C4-2B (cell line): ENCODE measurements at regions not wholly inside any gene's neighbourhood (a gene's known extent, or its start where the extent isn't known, plus 50 kb on each side); places are given as distances from the start of the nearest gene placed in this dataset.

ENCODE experiments used
- H3K27ac ChIP-seq: fragments of 450-650 bp; 2 replicates; pipeline ENCODE4 v1.5.1; 2017
- ZFX ChIP-seq: fragments of 450-650 bp; IDR thresholded peaks from 2 replicates; pipeline ENCODE4 v1.6.1; 2017
- TF ChIP-seq, protein P1 (sequence below): fragments of 450-650 bp; conservative IDR thresholded peaks from 2 replicates; pipeline ENCODE4 v1.5.1; 2017; ENCODE audit warnings: mild to moderate bottlenecking

GRCh38 chr12:89187507-89187906 is 164.8 kb downstream of the DUSP6 start:
- TF ChIP-seq ZFX, result no peak
- TF ChIP-seq, protein P1, sequence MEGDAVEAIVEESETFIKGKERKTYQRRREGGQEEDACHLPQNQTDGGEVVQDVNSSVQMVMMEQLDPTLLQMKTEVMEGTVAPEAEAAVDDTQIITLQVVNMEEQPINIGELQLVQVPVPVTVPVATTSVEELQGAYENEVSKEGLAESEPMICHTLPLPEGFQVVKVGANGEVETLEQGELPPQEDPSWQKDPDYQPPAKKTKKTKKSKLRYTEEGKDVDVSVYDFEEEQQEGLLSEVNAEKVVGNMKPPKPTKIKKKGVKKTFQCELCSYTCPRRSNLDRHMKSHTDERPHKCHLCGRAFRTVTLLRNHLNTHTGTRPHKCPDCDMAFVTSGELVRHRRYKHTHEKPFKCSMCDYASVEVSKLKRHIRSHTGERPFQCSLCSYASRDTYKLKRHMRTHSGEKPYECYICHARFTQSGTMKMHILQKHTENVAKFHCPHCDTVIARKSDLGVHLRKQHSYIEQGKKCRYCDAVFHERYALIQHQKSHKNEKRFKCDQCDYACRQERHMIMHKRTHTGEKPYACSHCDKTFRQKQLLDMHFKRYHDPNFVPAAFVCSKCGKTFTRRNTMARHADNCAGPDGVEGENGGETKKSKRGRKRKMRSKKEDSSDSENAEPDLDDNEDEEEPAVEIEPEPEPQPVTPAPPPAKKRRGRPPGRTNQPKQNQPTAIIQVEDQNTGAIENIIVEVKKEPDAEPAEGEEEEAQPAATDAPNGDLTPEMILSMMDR, result no peak
- no peak overlapping the region for H3K27ac ChIP-seq

DNA sequence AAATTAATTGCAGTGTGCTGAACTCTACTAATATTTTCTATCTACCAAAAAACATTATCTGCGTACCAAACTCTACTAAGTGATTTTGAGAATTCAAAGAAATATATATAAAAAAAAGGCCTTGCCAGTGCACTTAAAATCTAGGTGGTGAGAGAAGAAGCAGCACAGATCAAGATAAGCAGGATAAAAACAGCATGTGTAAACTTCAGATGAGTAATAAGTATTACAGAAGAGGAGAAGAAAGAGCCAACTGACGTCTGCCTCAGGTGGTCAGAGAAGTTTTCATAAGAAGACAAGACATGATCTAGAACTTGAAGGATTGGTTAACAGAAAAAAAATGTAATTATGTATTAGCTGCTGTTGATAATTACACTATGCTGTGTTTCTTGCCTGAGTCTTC is 166.4 kb downstream of the DUSP6 start:
- TF ChIP-seq ZFX, result no peak
- TF ChIP-seq, protein P1, result no peak

DNA sequence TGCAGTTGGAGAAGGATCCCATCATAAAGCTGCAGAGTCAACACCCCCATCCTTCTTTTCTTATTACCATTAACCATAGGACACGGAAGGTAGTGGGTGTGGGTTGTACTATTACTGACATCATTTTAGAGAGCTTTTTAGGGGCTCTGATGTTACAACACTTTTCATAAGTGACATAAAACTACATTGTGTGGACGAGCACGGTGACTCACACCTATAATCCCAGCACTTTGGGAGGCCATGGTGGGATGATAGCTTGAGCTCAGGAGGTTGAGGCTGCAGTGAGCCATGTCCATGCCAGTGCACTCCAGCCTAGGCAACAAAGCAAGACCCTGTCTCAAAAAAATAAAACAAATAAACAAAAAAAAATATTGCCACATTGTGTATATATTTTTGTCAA is 167.1 kb downstream of the DUSP6 start:
- TF ChIP-seq, protein P1, result no peak
- no peak for TF ChIP-seq ZFX
- H3K27ac ChIP-seq, result no peak overlapping the region

More for the DNA sequence above, 166.4 kb downstream of the DUSP6 start:
- no peak overlapping the region for H3K27ac ChIP-seq

- TF ChIP-seq, protein P1, result no peak
- no peak overlapping the region for H3K27ac ChIP-seq
Observed at GRCh38 chr12:89183985-89184435, 168.3 kb downstream of the DUSP6 start.

DNA sequence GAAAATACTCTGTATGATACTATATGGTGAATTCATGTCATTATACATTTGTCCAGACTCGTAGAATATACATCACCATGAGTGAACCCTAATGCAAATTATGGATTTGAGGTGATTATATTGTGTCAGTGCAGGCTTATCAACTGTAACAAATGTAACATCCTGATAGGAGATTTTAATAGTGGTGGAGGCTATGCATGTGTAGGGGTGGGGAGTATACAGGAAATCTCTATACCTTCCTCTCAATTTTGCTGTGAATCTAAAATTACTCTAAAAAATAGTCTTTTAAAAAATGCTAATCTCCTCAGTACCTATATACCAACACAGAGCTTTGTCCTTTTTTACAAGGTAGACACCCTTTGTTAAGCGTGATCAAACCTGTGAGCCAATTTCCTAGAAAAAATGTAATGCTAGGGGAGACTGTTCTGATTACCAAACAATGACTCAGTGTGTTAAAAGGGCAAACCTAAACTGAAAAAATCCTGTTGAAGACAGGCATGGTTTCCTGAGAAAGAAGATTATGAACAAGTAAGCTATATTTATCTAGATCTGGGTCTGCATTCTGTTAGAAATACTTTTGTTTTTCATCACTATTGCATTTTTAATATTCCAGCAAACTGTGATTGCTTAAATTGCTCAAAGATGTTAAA is 170.9 kb downstream of the DUSP6 start:
- no peak overlapping the region for H3K27ac ChIP-seq
- no peak for TF ChIP-seq ZFX

GRCh38 chr12:89180496-89180895 is 171.8 kb downstream of the DUSP6 start:
- TF ChIP-seq ZFX, result no peak
- TF ChIP-seq, protein P1, result no peak
- no peak overlapping the region for H3K27ac ChIP-seq

DNA sequence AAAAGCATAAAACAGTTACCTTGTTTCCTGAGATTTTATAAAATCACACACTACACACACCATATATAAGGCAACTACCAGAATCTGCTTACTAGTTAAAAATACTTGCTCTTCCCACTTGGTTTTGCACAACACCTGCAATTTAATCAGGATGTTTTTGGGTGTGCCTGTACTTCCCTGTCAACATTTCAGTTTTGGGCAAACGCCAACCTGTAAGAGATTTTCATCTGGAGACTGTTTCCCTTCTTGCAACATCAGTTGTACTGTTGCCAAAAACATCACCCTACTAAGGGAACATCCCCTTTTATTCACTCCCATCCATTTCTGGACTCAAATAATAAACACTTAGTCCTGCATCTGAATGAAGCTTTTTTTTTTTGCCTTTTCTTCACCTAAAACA is 172.3 kb downstream of the DUSP6 start:
- TF ChIP-seq ZFX, result no peak
- TF ChIP-seq, protein P1, result no peak
- no peak overlapping the region for H3K27ac ChIP-seq

DNA sequence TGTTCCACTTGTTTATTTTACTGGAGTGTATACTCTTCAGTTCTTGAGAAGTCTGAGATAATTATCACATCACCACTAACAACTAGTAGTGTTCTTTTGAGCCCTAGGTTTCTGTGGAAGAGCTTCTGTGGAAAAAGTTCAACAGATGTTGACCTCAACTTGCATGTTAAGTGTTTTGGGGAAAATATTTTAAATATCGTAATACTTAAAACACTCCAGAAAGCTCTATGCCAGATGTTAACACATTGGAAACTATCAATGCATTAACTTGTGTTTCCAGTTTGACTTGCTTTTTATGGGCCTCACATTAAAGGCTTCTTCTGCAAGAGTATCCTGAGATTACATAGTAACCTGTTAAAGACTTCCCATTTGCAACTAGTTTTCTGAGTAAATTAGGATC is 173.1 kb downstream of the DUSP6 start:
- no peak overlapping the region for H3K27ac ChIP-seq
- TF ChIP-seq, protein P1, result no peak
- no peak for TF ChIP-seq ZFX
